ENCODE measurements at regions not wholly inside any gene's neighbourhood (a gene's known extent, or its start where the extent isn't known, plus 50 kb on each side); places are given as distances from the start of the nearest gene placed in this dataset.
"Not testable (repeated sequence)": the region's sequence is repeated elsewhere in the genome, so short reads cannot be mapped to it uniquely, and the experiment has no call there.

GRCh38 chr6:74705451-74705850 is 500.4 kb downstream of the COL12A1 start:
- no peak overlapping the region for H3K4me3 ChIP-seq (ENCODE audit: low read length in 2 of 2)
- no peak overlapping the region for H3K27ac ChIP-seq (ENCODE audit: low read depth in 2 of 2, low read length in 2 of 2)
- no peaks in the 10 kb centered on the region for H3K27me3 ChIP-seq (ENCODE audit: control insufficient read depth in 2 of 2, insufficient read depth in 2 of 2, low read length in 2 of 2)
- no peaks in the 10 kb centered on the region for H3K9me3 ChIP-seq (ENCODE audit: control insufficient read depth in 2 of 2, low read length in 2 of 2)
- no peak overlapping the region for H3K9ac ChIP-seq (ENCODE audit: low read depth in 1 of 2, low read length in 2 of 2)
- no peaks in the 10 kb centered on the region for H3K36me3 ChIP-seq (ENCODE audit: control insufficient read depth in 2 of 2, insufficient read depth in 2 of 2, low read length in 2 of 2)
- no peaks in the 10 kb centered on the region for H3K4me1 ChIP-seq (ENCODE audit: control insufficient read depth in 2 of 2, insufficient read depth in 2 of 2, low read length in 2 of 2)

- H3K27ac ChIP-seq (ENCODE audit: low read depth in 2 of 2, low read length in 2 of 2); H3K36me3 ChIP-seq (ENCODE audit: control insufficient read depth in 2 of 2, insufficient read depth in 2 of 2, low read length in 2 of 2); H3K4me3 ChIP-seq (ENCODE audit: low read length in 2 of 2); H3K9me3 ChIP-seq (ENCODE audit: control insufficient read depth in 2 of 2, low read length in 2 of 2); H3K27me3 ChIP-seq (ENCODE audit: control insufficient read depth in 2 of 2, insufficient read depth in 2 of 2, low read length in 2 of 2); H3K9ac ChIP-seq (ENCODE audit: low read depth in 1 of 2, low read length in 2 of 2); H3K4me1 ChIP-seq (ENCODE audit: control insufficient read depth in 2 of 2, insufficient read depth in 2 of 2, low read length in 2 of 2): not testable (repeated sequence)
Observed at GRCh38 chr6:74704540-74704939, 501.3 kb downstream of the COL12A1 start.

GRCh38 chr6:74690365-74690764 is 515.5 kb downstream of the COL12A1 start:
- no peak overlapping the region for H3K27ac ChIP-seq (ENCODE audit: low read depth in 2 of 2, low read length in 2 of 2)
- no peaks in the 10 kb centered on the region for H3K36me3 ChIP-seq (ENCODE audit: control insufficient read depth in 2 of 2, insufficient read depth in 2 of 2, low read length in 2 of 2)

GRCh38 chr6:74689601-74690000 is 516.3 kb downstream of the COL12A1 start:
- H3K27me3 ChIP-seq (ENCODE audit: control insufficient read depth in 2 of 2, insufficient read depth in 2 of 2, low read length in 2 of 2) = no peaks in the 10 kb centered on the region
- no peaks in the 10 kb centered on the region for H3K36me3 ChIP-seq (ENCODE audit: control insufficient read depth in 2 of 2, insufficient read depth in 2 of 2, low read length in 2 of 2)
- H3K9me3 ChIP-seq (ENCODE audit: control insufficient read depth in 2 of 2, low read length in 2 of 2) = no peaks in the 10 kb centered on the region
- no peak overlapping the region for H3K27ac ChIP-seq (ENCODE audit: low read depth in 2 of 2, low read length in 2 of 2)
- H3K4me1 ChIP-seq (ENCODE audit: control insufficient read depth in 2 of 2, insufficient read depth in 2 of 2, low read length in 2 of 2) = no peaks in the 10 kb centered on the region
- H3K9ac ChIP-seq (ENCODE audit: low read depth in 1 of 2, low read length in 2 of 2) = no peak overlapping the region
- no peak overlapping the region for H3K4me3 ChIP-seq (ENCODE audit: low read length in 2 of 2)

More at GRCh38 chr6:74690365-74690764, 515.5 kb downstream of the COL12A1 start:
- Histone ChIP-seq H3K9me3 (ENCODE audit: control insufficient read depth in 2 of 2, low read length in 2 of 2) (no peaks in the 10 kb centered on the region), H3K4me1 (ENCODE audit: control insufficient read depth in 2 of 2, insufficient read depth in 2 of 2, low read length in 2 of 2) (no peaks in the 10 kb centered on the region), H3K4me3 (ENCODE audit: low read length in 2 of 2) (no peak overlapping the region), H3K9ac (ENCODE audit: low read depth in 1 of 2, low read length in 2 of 2) (no peak overlapping the region), H3K27me3 (ENCODE audit: control insufficient read depth in 2 of 2, insufficient read depth in 2 of 2, low read length in 2 of 2) (no peaks in the 10 kb centered on the region)

GRCh38 chr6:74677463-74677862 is 528.4 kb downstream of the COL12A1 start:
- no peak overlapping the region for H3K27ac ChIP-seq (ENCODE audit: low read depth in 2 of 2, low read length in 2 of 2)
- no peaks in the 10 kb centered on the region for H3K4me1 ChIP-seq (ENCODE audit: control insufficient read depth in 2 of 2, insufficient read depth in 2 of 2, low read length in 2 of 2)

GRCh38 chr6:74676906-74677305 is 528.9 kb downstream of the COL12A1 start:
- no peak overlapping the region for H3K27ac ChIP-seq (ENCODE audit: low read depth in 2 of 2, low read length in 2 of 2)

More at GRCh38 chr6:74677463-74677862, 528.4 kb downstream of the COL12A1 start:
- Histone ChIP-seq H3K4me3 (ENCODE audit: low read length in 2 of 2) (no peak overlapping the region), H3K27me3 (ENCODE audit: control insufficient read depth in 2 of 2, insufficient read depth in 2 of 2, low read length in 2 of 2) (no peaks in the 10 kb centered on the region), H3K9ac (ENCODE audit: low read depth in 1 of 2, low read length in 2 of 2) (no peak overlapping the region), H3K9me3 (ENCODE audit: control insufficient read depth in 2 of 2, low read length in 2 of 2) (no peaks in the 10 kb centered on the region), H3K36me3 (ENCODE audit: control insufficient read depth in 2 of 2, insufficient read depth in 2 of 2, low read length in 2 of 2) (no peaks in the 10 kb centered on the region)

GRCh38 chr6:74674377-74674776 is 531.5 kb downstream of the COL12A1 start:
- Histone ChIP-seq H3K9ac (ENCODE audit: low read depth in 1 of 2, low read length in 2 of 2) (no peak overlapping the region), H3K27me3 (ENCODE audit: control insufficient read depth in 2 of 2, insufficient read depth in 2 of 2, low read length in 2 of 2) (no peaks in the 10 kb centered on the region), H3K27ac (ENCODE audit: low read depth in 2 of 2, low read length in 2 of 2) (no peak overlapping the region), H3K4me1 (ENCODE audit: control insufficient read depth in 2 of 2, insufficient read depth in 2 of 2, low read length in 2 of 2) (no peaks in the 10 kb centered on the region), H3K36me3 (ENCODE audit: control insufficient read depth in 2 of 2, insufficient read depth in 2 of 2, low read length in 2 of 2) (no peaks in the 10 kb centered on the region), H3K9me3 (ENCODE audit: control insufficient read depth in 2 of 2, low read length in 2 of 2) (no peaks in the 10 kb centered on the region), H3K4me3 (ENCODE audit: low read length in 2 of 2) (no peak overlapping the region)

More at GRCh38 chr6:74676906-74677305, 528.9 kb downstream of the COL12A1 start:
- Histone ChIP-seq H3K36me3 (ENCODE audit: control insufficient read depth in 2 of 2, insufficient read depth in 2 of 2, low read length in 2 of 2) (no peaks in the 10 kb centered on the region), H3K27me3 (ENCODE audit: control insufficient read depth in 2 of 2, insufficient read depth in 2 of 2, low read length in 2 of 2) (no peaks in the 10 kb centered on the region), H3K4me3 (ENCODE audit: low read length in 2 of 2) (no peak overlapping the region), H3K9me3 (ENCODE audit: control insufficient read depth in 2 of 2, low read length in 2 of 2) (no peaks in the 10 kb centered on the region), H3K9ac (ENCODE audit: low read depth in 1 of 2, low read length in 2 of 2) (no peak overlapping the region), H3K4me1 (ENCODE audit: control insufficient read depth in 2 of 2, insufficient read depth in 2 of 2, low read length in 2 of 2) (no peaks in the 10 kb centered on the region)

- H3K27me3 ChIP-seq (ENCODE audit: control insufficient read depth in 2 of 2, insufficient read depth in 2 of 2, low read length in 2 of 2) = no peaks in the 10 kb centered on the region
- no peak overlapping the region for H3K9ac ChIP-seq (ENCODE audit: low read depth in 1 of 2, low read length in 2 of 2)
- H3K4me1 ChIP-seq (ENCODE audit: control insufficient read depth in 2 of 2, insufficient read depth in 2 of 2, low read length in 2 of 2) = no peaks in the 10 kb centered on the region
- no peak overlapping the region for H3K4me3 ChIP-seq (ENCODE audit: low read length in 2 of 2)
- no peak overlapping the region for H3K27ac ChIP-seq (ENCODE audit: low read depth in 2 of 2, low read length in 2 of 2)
- no peaks in the 10 kb centered on the region for H3K36me3 ChIP-seq (ENCODE audit: control insufficient read depth in 2 of 2, insufficient read depth in 2 of 2, low read length in 2 of 2)
- no peaks in the 10 kb centered on the region for H3K9me3 ChIP-seq (ENCODE audit: control insufficient read depth in 2 of 2, low read length in 2 of 2)
Observed at GRCh38 chr6:74671558-74672025, 534.3 kb downstream of the COL12A1 start.

GRCh38 chr6:74658391-74658790 is 547.5 kb downstream of the COL12A1 start:
- H3K4me1 ChIP-seq (ENCODE audit: control insufficient read depth in 2 of 2, insufficient read depth in 2 of 2, low read length in 2 of 2) = no peaks in the 10 kb centered on the region
- no peaks in the 10 kb centered on the region for H3K27me3 ChIP-seq (ENCODE audit: control insufficient read depth in 2 of 2, insufficient read depth in 2 of 2, low read length in 2 of 2)
- no peak overlapping the region for H3K4me3 ChIP-seq (ENCODE audit: low read length in 2 of 2)
- H3K27ac ChIP-seq (ENCODE audit: low read depth in 2 of 2, low read length in 2 of 2) = no peak overlapping the region
- H3K9ac ChIP-seq (ENCODE audit: low read depth in 1 of 2, low read length in 2 of 2) = no peak overlapping the region
- H3K9me3 ChIP-seq (ENCODE audit: control insufficient read depth in 2 of 2, low read length in 2 of 2) = peaks cover 0 to 2% of the 10 kb centered on the region in 2 donors
- H3K36me3 ChIP-seq (ENCODE audit: control insufficient read depth in 2 of 2, insufficient read depth in 2 of 2, low read length in 2 of 2) = no peaks in the 10 kb centered on the region

- Histone ChIP-seq H3K36me3 (ENCODE audit: control insufficient read depth in 2 of 2, insufficient read depth in 2 of 2, low read length in 2 of 2) (no peaks in the 10 kb centered on the region), H3K9ac (ENCODE audit: low read depth in 1 of 2, low read length in 2 of 2) (no peak overlapping the region), H3K27ac (ENCODE audit: low read depth in 2 of 2, low read length in 2 of 2) (no peak overlapping the region), H3K4me3 (ENCODE audit: low read length in 2 of 2) (no peak overlapping the region), H3K4me1 (ENCODE audit: control insufficient read depth in 2 of 2, insufficient read depth in 2 of 2, low read length in 2 of 2) (no peaks in the 10 kb centered on the region), H3K9me3 (ENCODE audit: control insufficient read depth in 2 of 2, low read length in 2 of 2) (peaks cover 0 to 2% of the 10 kb centered on the region in 2 donors), H3K27me3 (ENCODE audit: control insufficient read depth in 2 of 2, insufficient read depth in 2 of 2, low read length in 2 of 2) (no peaks in the 10 kb centered on the region)
Observed at GRCh38 chr6:74657931-74658330, 547.9 kb downstream of the COL12A1 start.

- Histone ChIP-seq H3K4me3 (ENCODE audit: low read length in 2 of 2) (no peak overlapping the region), H3K27me3 (ENCODE audit: control insufficient read depth in 2 of 2, insufficient read depth in 2 of 2, low read length in 2 of 2) (no peaks in the 10 kb centered on the region)
Observed at GRCh38 chr6:74657011-74657410, 548.8 kb downstream of the COL12A1 start.

More at GRCh38 chr6:74657011-74657410, 548.8 kb downstream of the COL12A1 start:
- Histone ChIP-seq H3K4me1 (ENCODE audit: control insufficient read depth in 2 of 2, insufficient read depth in 2 of 2, low read length in 2 of 2) (no peaks in the 10 kb centered on the region), H3K9ac (ENCODE audit: low read depth in 1 of 2, low read length in 2 of 2) (no peak overlapping the region), H3K36me3 (ENCODE audit: control insufficient read depth in 2 of 2, insufficient read depth in 2 of 2, low read length in 2 of 2) (no peaks in the 10 kb centered on the region), H3K9me3 (ENCODE audit: control insufficient read depth in 2 of 2, low read length in 2 of 2) (peaks cover 0 to 2% of the 10 kb centered on the region in 2 donors), H3K27ac (ENCODE audit: low read depth in 2 of 2, low read length in 2 of 2) (no peak overlapping the region)
